SK-N-SH (cell line): ENCODE measurements at regions not wholly inside any gene's neighbourhood (a gene's known extent, or its start where the extent isn't known, plus 50 kb on each side); places are given as distances from the start of the nearest gene placed in this dataset.

Source experiments
- CTCF ChIA-PET: fragments of 300-600, 350-600 bp; formaldehyde crosslinking; extraction: SDS; loops from one replicate; lab custom pipeline; 2021; lab: Yijun Ruan, JAX
- POLR2A ChIA-PET: fragments of 350-600 bp; sonication (Branson Sonifier 250); formaldehyde crosslinking; extraction: SDS; loops from one replicate; lab custom pipeline; 2020; ENCODE audit warnings: antibody characterized with exemption, inconsistent platforms; lab: Yijun Ruan, JAX
- DNase-seq: peaks from one replicate; pipeline ENCODE4 v3.0.0; 2012
- H2AFZ ChIP-seq: fragments of 200-600 bp; sonication (generic); 2 replicates; pipeline ENCODE4 v1.8.1; 2016; ENCODE audit warnings: antibody characterized with exemption, mild to moderate bottlenecking, low read depth
- H3F3A ChIP-seq: fragments of 200-600 bp; sonication (generic); replicated peaks from 2 replicates; pipeline ENCODE3; 2016; ENCODE audit warnings: antibody characterized with exemption, mild to moderate bottlenecking; ENCODE audit not compliant: insufficient read depth
- H3K27ac ChIP-seq, 2 experiments: fragments of 200-500 bp in 1 of 2; fragments of 200-600 bp in 1 of 2; sonication (Bioruptor generic) in 1 of 2; sonication (generic), shearing (Covaris generic) in 1 of 2; 2 replicates each; pipeline versions ENCODE4 v1.5.1 to v1.6.1; 2014 to 2016; ENCODE audit warnings: low read depth in 2 of 2, inconsistent platforms in 1 of 2, low read length in 1 of 2, mild to moderate bottlenecking in 1 of 2, mixed read lengths in 1 of 2
- H3K27me3 ChIP-seq: fragments of 200-600 bp; sonication (generic), shearing (Covaris generic); 2 replicates; pipeline ENCODE4 v1.6.1; 2016; ENCODE audit warnings: mixed run types; ENCODE audit not compliant: insufficient read depth
- H3K36me3 ChIP-seq, 2 experiments: fragments of 200-500 bp in 1 of 2; fragments of 200-600 bp in 1 of 2; sonication (Bioruptor generic) in 1 of 2; sonication (generic) in 1 of 2; replicated peaks in 1 of 2; 2 replicates each; pipeline versions ENCODE3 to v1.5.1; 2014 to 2016; ENCODE audit warnings: low read length in 1 of 2, mild to moderate bottlenecking in 1 of 2; ENCODE audit not compliant: insufficient read depth in 2 of 2, control insufficient read depth in 1 of 2
- H3K4me1 ChIP-seq, 2 experiments: fragments of 200-500 bp in 1 of 2; fragments of 200-600 bp in 1 of 2; sonication (Bioruptor generic) in 1 of 2; sonication (generic), shearing (Covaris generic) in 1 of 2; 2 replicates each; pipeline versions ENCODE4 v1.5.1 to v1.6.1; 2014 to 2016; ENCODE audit warnings: low read depth in 1 of 2, low read length in 1 of 2, mixed run types in 1 of 2; ENCODE audit not compliant: insufficient read depth in 2 of 2, control insufficient read depth in 1 of 2
- H3K4me2 ChIP-seq: fragments of 200-600 bp; sonication (generic), shearing (Covaris generic); 2 replicates; pipeline ENCODE4 v1.6.1; 2017; ENCODE audit warnings: mixed run types
- H3K4me3 ChIP-seq, 2 experiments: fragments of 200-500 bp in 1 of 2; fragments of 200-600 bp in 1 of 2; sonication (Bioruptor generic) in 1 of 2; sonication (generic), shearing (Covaris generic) in 1 of 2; 2 replicates each; pipeline versions ENCODE4 v1.5.1 to v1.8.1; 2014 to 2016; ENCODE audit warnings: low read depth in 2 of 2, inconsistent platforms in 1 of 2, low read length in 1 of 2, mild to moderate bottlenecking in 1 of 2, mixed read lengths in 1 of 2, moderate library complexity in 1 of 2
- H3K79me2 ChIP-seq: fragments of 200-600 bp; sonication (generic); 2 replicates; pipeline ENCODE4 v1.8.1; 2017; ENCODE audit warnings: mild to moderate bottlenecking; ENCODE audit not compliant: insufficient read depth
- H3K9ac ChIP-seq: fragments of 200-600 bp; sonication (generic); 2 replicates; pipeline ENCODE4 v1.6.1; 2017; ENCODE audit warnings: mixed run types
- H3K9me2 ChIP-seq: fragments of 200-600 bp; sonication (generic); 2 replicates; pipeline ENCODE4 v1.6.1; 2017; ENCODE audit warnings: mixed run types
- H3K9me3 ChIP-seq: fragments of 200-600 bp; sonication (generic); 2 replicates; pipeline ENCODE4 v1.6.1; 2017; ENCODE audit warnings: mixed run types, mild to moderate bottlenecking, moderate library complexity
- H4K20me1 ChIP-seq: fragments of 200-600 bp; sonication (generic); 2 replicates; pipeline ENCODE4 v1.6.1; 2017; ENCODE audit warnings: mild to moderate bottlenecking, mixed run types; ENCODE audit not compliant: insufficient read depth
- CHD2 ChIP-seq: fragments of 150-350 bp; IDR thresholded peaks from 2 replicates; pipeline ENCODE4 v1.6.1; 2018; ENCODE audit warnings: low read length; ENCODE audit not compliant: partially characterized antibody
- CTCF ChIP-seq: fragments of 200-600 bp; sonication (generic); IDR thresholded peaks from 2 replicates; pipeline ENCODE4 v1.6.1; 2017; ENCODE audit warnings: antibody characterized with exemption, mild to moderate bottlenecking, moderate library complexity
- EP300 ChIP-seq, 2 experiments: IDR thresholded peaks; 2 replicates each; pipeline versions ENCODE4 v1.4.0 to v1.6.1; 2012; ENCODE audit warnings: borderline replicate concordance in 1 of 2, low read depth in 1 of 2, low read length in 1 of 2
- EZH2phosphoT487 ChIP-seq: fragments of 200-600 bp; sonication (generic); IDR thresholded peaks from 2 replicates; pipeline ENCODE4 v1.6.1; 2017; ENCODE audit warnings: low read depth, mixed run types, mild to moderate bottlenecking, antibody characterized with exemption, moderate library complexity, borderline replicate concordance
- FOSL2 ChIP-seq: IDR thresholded peaks from 2 replicates; pipeline ENCODE4 v1.4.0; 2012; ENCODE audit warnings: low read depth, mild to moderate bottlenecking, moderate library complexity, borderline replicate concordance
- FOXJ3 ChIP-seq: sonication (generic); formaldehyde crosslinking; IDR thresholded peaks from 2 replicates; pipeline ENCODE4 v1.5.1; 2020; ENCODE audit warnings: mild to moderate bottlenecking, missing genetic modification reagents
- GABPA ChIP-seq: IDR thresholded peaks from 2 replicates; pipeline ENCODE4 v1.4.0; 2012; ENCODE audit warnings: low read depth, mild to moderate bottlenecking
- GATA2 ChIP-seq: sonication (generic); formaldehyde crosslinking; IDR thresholded peaks from 2 replicates; pipeline ENCODE4 v1.5.0; 2020; ENCODE audit warnings: mild to moderate bottlenecking, missing genetic modification reagents
- JUND ChIP-seq: IDR thresholded peaks from 2 replicates; pipeline ENCODE4 v1.4.0; 2012
- MAX ChIP-seq: IDR thresholded peaks from 2 replicates; pipeline ENCODE4 v1.4.0; 2012; ENCODE audit warnings: low read depth
- MEF2A ChIP-seq: IDR thresholded peaks from 2 replicates; pipeline ENCODE4 v1.4.0; 2012; ENCODE audit warnings: low read depth, borderline replicate concordance
- NRF1 ChIP-seq: IDR thresholded peaks from 2 replicates; pipeline ENCODE4 v1.6.1; 2012; ENCODE audit warnings: low read depth, mild to moderate bottlenecking, low read length
- PBX3 ChIP-seq: IDR thresholded peaks from 2 replicates; pipeline ENCODE4; 2012
- RFX5 ChIP-seq: IDR thresholded peaks from 2 replicates; pipeline ENCODE4 v1.6.1; 2012; ENCODE audit warnings: mild to moderate bottlenecking, improper control_type of control experiment, low read length
- SMC3 ChIP-seq: IDR thresholded peaks from 2 replicates; pipeline ENCODE4 v1.6.1; 2012; ENCODE audit warnings: low read depth, low read length, improper control_type of control experiment
- TEAD4 ChIP-seq: IDR thresholded peaks from 2 replicates; pipeline ENCODE4 v1.4.0; 2012; ENCODE audit warnings: mild to moderate bottlenecking, borderline replicate concordance; ENCODE audit not compliant: insufficient read depth
- USF2 ChIP-seq: fragments of 150-350 bp; IDR thresholded peaks from 2 replicates; pipeline ENCODE4 v1.6.1; 2017; ENCODE audit warnings: antibody characterized with exemption, low read length, low read depth, borderline replicate concordance
- WGBS: methylation state at CpG from one replicate; pipeline ENCODE4 v1.1.6; 2017; ENCODE audit warnings: low lambda C conversion rate; 5-methylcytosine and 5-hydroxymethylcytosine counted together

- Histone ChIP-seq H3K9me2 (no peaks in the 10 kb centered on the region), H3K79me2 (no peaks in the 10 kb centered on the region), H4K20me1 (no peaks in the 10 kb centered on the region), H2AFZ (no peak overlapping the region), H3K4me3 (no peak overlapping the region), H3K9ac (no peak overlapping the region), H3K36me3 (no peaks in the 10 kb centered on the region), H3K27ac (no peak overlapping the region), H3F3A (no peaks in the 10 kb centered on the region), H3K4me1 (no peaks in the 10 kb centered on the region), H3K27me3 (no peaks in the 10 kb centered on the region), H3K4me2 (no peak overlapping the region), H3K9me3 (peaks cover 4% of the 10 kb centered on the region; the same call in 1 of the 2 replicates)
- WGBS, result 26% methylated on average over 1 of the region's 1 CpG
- DNase-seq, result no peak
- no peak for TF ChIP-seq GATA2 (CRISPR knock-in tag)
- no peak for TF ChIP-seq JUND
- TF ChIP-seq SMC3, result no peak
- no peak for TF ChIP-seq PBX3
- no peak for TF ChIP-seq NRF1
- no peak for TF ChIP-seq EZH2phosphoT487
- TF ChIP-seq FOSL2, result no peak
- TF ChIP-seq EP300 (IDR thresholded peaks at IDR 0.05; ENCODE audit: borderline replicate concordance in 1 of 2, low read depth in 1 of 2, low read length in 1 of 2), result no peak
- TF ChIP-seq CHD2, result no peak
- no peak for TF ChIP-seq TEAD4
- TF ChIP-seq GABPA, result no peak
- TF ChIP-seq FOXJ3 (CRISPR knock-in tag), result no peak
- no peak for TF ChIP-seq USF2
- TF ChIP-seq CTCF, result no peak
- no peak for TF ChIP-seq RFX5
- TF ChIP-seq MEF2A, result no peak
- TF ChIP-seq MAX, result no peak
- ChIA-PET POLR2A (no interaction called here), CTCF (interaction anchor here (1.3 kb wide), 1 partner anchor 10 kb away, joined by 7 read pairs; no protein-coding TSS in a partner anchor)
These were observed 550.0 kb upstream of the SALL1 start for GRCh38 chr16:51701025-51701424.
